ENCODE measurements at regions not wholly inside any gene's neighbourhood (a gene's known extent, or its start where the extent isn't known, plus 50 kb on each side); places are given as distances from the start of the nearest gene placed in this dataset.

GRCh38 chr2:103798291-103798690 lies 1036.5 kb downstream of the TMEM182 start:
- Histone ChIP-seq H4K20me1 (ENCODE audit: insufficient read depth, low read length) (no peaks in the 10 kb centered on the region), H2AFZ (ENCODE audit: insufficient read depth, low read depth, low read length, poor library complexity, severe bottlenecking) (no peak overlapping the region), H3K4me1 (ENCODE audit: control insufficient read depth in 1 of 2, insufficient read depth in 2 of 2, low read length in 2 of 2) (no peaks in the 10 kb centered on the region), H3K4me2 (replicated peaks; ENCODE audit: extremely low read depth, low read length, poor library complexity, severe bottlenecking) (no peak overlapping the region), H3K9me3 (replicated peaks in 1 of 2; ENCODE audit: control insufficient read depth in 1 of 2, insufficient read depth in 1 of 2, low read length in 2 of 2) (peaks cover 17 to 19% of the 10 kb centered on the region in 2 donors), H3K4me3 (replicated peaks in 1 of 3; ENCODE audit: low read depth in 2 of 3, low read length in 3 of 3) (no peak overlapping the region), H3K36me3 (replicated peaks in 1 of 2; ENCODE audit: control insufficient read depth in 1 of 2, insufficient read depth in 2 of 2, low read length in 2 of 2) (no peaks in the 10 kb centered on the region), H3K27me3 (ENCODE audit: control insufficient read depth in 2 of 2, insufficient read depth in 2 of 2, low read length in 2 of 2) (no peaks in the 10 kb centered on the region), H3K79me2 (ENCODE audit: insufficient read depth, low read length) (no peaks in the 10 kb centered on the region), H3K27ac (ENCODE audit: low read depth in 1 of 2, low read length in 2 of 2) (no peak overlapping the region), H3K9ac (ENCODE audit: insufficient read depth, low read length, poor library complexity, severe bottlenecking) (no peak overlapping the region)
- TF ChIP-seq, protein P1, sequence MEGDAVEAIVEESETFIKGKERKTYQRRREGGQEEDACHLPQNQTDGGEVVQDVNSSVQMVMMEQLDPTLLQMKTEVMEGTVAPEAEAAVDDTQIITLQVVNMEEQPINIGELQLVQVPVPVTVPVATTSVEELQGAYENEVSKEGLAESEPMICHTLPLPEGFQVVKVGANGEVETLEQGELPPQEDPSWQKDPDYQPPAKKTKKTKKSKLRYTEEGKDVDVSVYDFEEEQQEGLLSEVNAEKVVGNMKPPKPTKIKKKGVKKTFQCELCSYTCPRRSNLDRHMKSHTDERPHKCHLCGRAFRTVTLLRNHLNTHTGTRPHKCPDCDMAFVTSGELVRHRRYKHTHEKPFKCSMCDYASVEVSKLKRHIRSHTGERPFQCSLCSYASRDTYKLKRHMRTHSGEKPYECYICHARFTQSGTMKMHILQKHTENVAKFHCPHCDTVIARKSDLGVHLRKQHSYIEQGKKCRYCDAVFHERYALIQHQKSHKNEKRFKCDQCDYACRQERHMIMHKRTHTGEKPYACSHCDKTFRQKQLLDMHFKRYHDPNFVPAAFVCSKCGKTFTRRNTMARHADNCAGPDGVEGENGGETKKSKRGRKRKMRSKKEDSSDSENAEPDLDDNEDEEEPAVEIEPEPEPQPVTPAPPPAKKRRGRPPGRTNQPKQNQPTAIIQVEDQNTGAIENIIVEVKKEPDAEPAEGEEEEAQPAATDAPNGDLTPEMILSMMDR (IDR thresholded peaks at IDR 0.05), result no peak
- DNase-seq, result no peak
- no CpG with 5 or more reads among the region's 1 CpG for WGBS (ENCODE audit: insufficient coverage)
- intact Hi-C loops (cut with micrococcal nuclease), result no loop called here
- no peak overlapping the region for H3K27ac Mint-ChIP-seq
- H3K4me1 Mint-ChIP-seq, result no peaks in the 10 kb centered on the region
- no peak overlapping the region for H3K4me3 Mint-ChIP-seq
- H3K36me3 Mint-ChIP-seq, result no peaks in the 10 kb centered on the region
- peaks cover 0 to 2% (median 1%) of the 10 kb centered on the region in 3 donors for H3K27me3 Mint-ChIP-seq (ENCODE audit: low read depth in 3 of 3)
- peaks cover 3 to 15% (median 12%) of the 10 kb centered on the region in 7 donors for H3K9me3 Mint-ChIP-seq

DNA sequence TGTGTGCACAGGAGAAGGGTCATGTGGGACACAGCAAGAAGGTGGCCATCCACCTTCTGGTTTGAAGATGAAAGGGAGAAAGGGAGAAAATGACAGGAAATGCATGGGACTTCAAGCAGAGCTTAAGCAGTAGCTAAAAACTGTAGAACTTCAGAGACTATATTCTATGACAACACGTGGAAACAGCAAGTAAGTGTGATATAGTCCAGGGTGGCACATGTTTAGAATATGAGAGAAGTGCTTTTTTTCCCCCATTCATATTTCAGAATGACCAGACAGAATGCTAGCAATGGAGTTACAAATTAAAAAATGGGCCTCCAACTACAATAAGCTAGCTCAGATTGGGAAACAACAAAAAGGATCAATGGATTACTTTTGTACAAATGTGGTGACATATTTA lies 1042.2 kb downstream of the TMEM182 start:
- Mint-ChIP-seq H3K4me3 (no peak overlapping the region), H3K9me3 (peaks cover 0 to 18% (median 9%) of the 10 kb centered on the region in 7 donors), H3K4me1 (no peaks in the 10 kb centered on the region), H3K27ac (no peak overlapping the region), H3K27me3 (ENCODE audit: low read depth in 3 of 3) (peaks cover 0 to 5% (median 1%) of the 10 kb centered on the region in 3 donors), H3K36me3 (no peaks in the 10 kb centered on the region)
- TF ChIP-seq, protein P1 (IDR thresholded peaks at IDR 0.05), result no peak
- Histone ChIP-seq H3K9me3 (replicated peaks in 1 of 2; ENCODE audit: control insufficient read depth in 1 of 2, insufficient read depth in 1 of 2, low read length in 2 of 2) (peaks cover 6 to 13% of the 10 kb centered on the region in 2 donors), H4K20me1 (ENCODE audit: insufficient read depth, low read length) (no peaks in the 10 kb centered on the region), H3K79me2 (ENCODE audit: insufficient read depth, low read length) (no peaks in the 10 kb centered on the region), H2AFZ (ENCODE audit: insufficient read depth, low read depth, low read length, poor library complexity, severe bottlenecking) (no peak overlapping the region), H3K4me2 (replicated peaks; ENCODE audit: extremely low read depth, low read length, poor library complexity, severe bottlenecking) (no peak overlapping the region), H3K27ac (ENCODE audit: low read depth in 1 of 2, low read length in 2 of 2) (no peak overlapping the region), H3K4me3 (replicated peaks in 1 of 3; ENCODE audit: low read depth in 2 of 3, low read length in 3 of 3) (no peak overlapping the region), H3K27me3 (ENCODE audit: control insufficient read depth in 2 of 2, insufficient read depth in 2 of 2, low read length in 2 of 2) (no peaks in the 10 kb centered on the region), H3K9ac (ENCODE audit: insufficient read depth, low read length, poor library complexity, severe bottlenecking) (no peak overlapping the region), H3K36me3 (replicated peaks in 1 of 2; ENCODE audit: control insufficient read depth in 1 of 2, insufficient read depth in 2 of 2, low read length in 2 of 2) (no peaks in the 10 kb centered on the region), H3K4me1 (ENCODE audit: control insufficient read depth in 1 of 2, insufficient read depth in 2 of 2, low read length in 2 of 2) (no peaks in the 10 kb centered on the region)
- no peak for DNase-seq
- intact Hi-C loops (cut with micrococcal nuclease), result no loop called here
- WGBS (ENCODE audit: insufficient coverage), result no CpG with 5 or more reads among the region's 1 CpG
